Thoracic aorta (tissue), 2 donors: ENCODE measurements at regions not wholly inside any gene's neighbourhood (a gene's known extent, or its start where the extent isn't known, plus 50 kb on each side); places are given as distances from the start of the nearest gene placed in this dataset.

ENCODE experiments used
- ATAC-seq: fragments of 150-250 bp; one replicate; pipeline ENCODE4 v1.8.0; 2017; ENCODE audit warnings: low read depth; ENCODE audit not compliant: insufficient number of reproducible peaks, low FRiP score
- DNase-seq: peaks from one replicate; pipeline ENCODE4 v3.0.0-alpha.2; 2020; ENCODE audit warnings: low spot score
- H3K27ac ChIP-seq, 2 donors: fragments of 200-600 bp; sonication (generic); 1 replicate in 1 of 2; 2 replicates in 1 of 2; pipeline ENCODE4 v1.5.1; 2016; ENCODE audit warnings: mild to moderate bottlenecking in 2 of 2, moderate library complexity in 2 of 2
- H3K27me3 ChIP-seq: fragments of 200-600 bp; sonication (generic); replicated peaks from 2 replicates; pipeline ENCODE4 v1.6.0; 2016; ENCODE audit warnings: mild to moderate bottlenecking; ENCODE audit not compliant: insufficient read depth
- H3K36me3 ChIP-seq: fragments of 200-600 bp; sonication (generic); one replicate; pipeline ENCODE4 v1.5.1; 2016
- H3K4me1 ChIP-seq, 2 donors: fragments of 200-600 bp; sonication (generic); 1 replicate in 1 of 2; 2 replicates in 1 of 2; pipeline versions ENCODE4 v1.5.1 to v1.6.0; 2016; ENCODE audit warnings: low read depth in 2 of 2, mild to moderate bottlenecking in 1 of 2; ENCODE audit not compliant: control insufficient read depth in 1 of 2
- H3K4me3 ChIP-seq: fragments of 200-600 bp; sonication (generic); 2 replicates; pipeline ENCODE4 v1.5.1; 2016; ENCODE audit warnings: mild to moderate bottlenecking
- H3K9me3 ChIP-seq: fragments of 200-600 bp; sonication (generic); 2 replicates; pipeline ENCODE4 v1.5.1; 2016
- TF ChIP-seq, protein P1 (sequence below): fragments of 200-600 bp; sonication (generic); IDR thresholded peaks from one replicate; pipeline ENCODE4 v1.5.1; 2019; ENCODE audit warnings: antibody characterized with exemption

DNA sequence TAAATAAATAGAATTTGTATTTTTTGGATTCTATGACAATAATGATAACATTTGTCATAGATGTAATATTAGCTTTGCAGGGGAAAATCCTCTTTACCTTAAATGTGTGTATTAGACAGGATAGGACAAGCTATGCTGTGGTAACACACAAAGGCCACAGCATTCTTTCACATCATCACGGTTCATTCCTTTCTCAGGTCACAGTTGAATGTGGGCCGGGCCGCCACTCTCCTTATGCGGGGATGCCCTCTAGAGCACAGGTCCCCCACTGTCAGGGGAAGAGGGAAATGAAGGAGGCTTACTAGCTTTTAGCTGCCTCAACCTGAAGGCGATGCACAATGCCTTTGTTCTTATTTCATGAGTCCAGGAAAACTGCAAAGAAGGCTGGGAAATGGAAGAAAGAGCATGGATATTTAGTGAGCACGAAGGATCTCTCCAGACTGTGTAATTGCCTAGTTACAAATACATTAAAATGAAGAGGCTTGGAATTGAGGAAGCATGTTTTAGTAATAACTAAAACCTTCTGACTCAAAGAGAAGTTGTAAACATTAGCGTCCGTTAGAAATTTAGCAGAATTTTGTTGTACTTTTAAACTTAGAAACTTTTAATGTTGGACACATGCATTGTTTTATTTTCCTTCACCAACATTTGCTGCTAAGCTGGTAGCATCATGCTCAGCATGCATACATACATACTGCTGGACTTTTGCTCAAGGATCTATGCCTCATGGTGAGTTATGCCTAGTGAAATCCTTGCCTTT, 248.9 kb upstream of the FOXQ1 start:
- H3K4me3 ChIP-seq: no peak overlapping the region
- H3K27ac ChIP-seq: no peak overlapping the region
- no peaks in the 10 kb centered on the region for H3K27me3 ChIP-seq
- TF ChIP-seq, protein P1, sequence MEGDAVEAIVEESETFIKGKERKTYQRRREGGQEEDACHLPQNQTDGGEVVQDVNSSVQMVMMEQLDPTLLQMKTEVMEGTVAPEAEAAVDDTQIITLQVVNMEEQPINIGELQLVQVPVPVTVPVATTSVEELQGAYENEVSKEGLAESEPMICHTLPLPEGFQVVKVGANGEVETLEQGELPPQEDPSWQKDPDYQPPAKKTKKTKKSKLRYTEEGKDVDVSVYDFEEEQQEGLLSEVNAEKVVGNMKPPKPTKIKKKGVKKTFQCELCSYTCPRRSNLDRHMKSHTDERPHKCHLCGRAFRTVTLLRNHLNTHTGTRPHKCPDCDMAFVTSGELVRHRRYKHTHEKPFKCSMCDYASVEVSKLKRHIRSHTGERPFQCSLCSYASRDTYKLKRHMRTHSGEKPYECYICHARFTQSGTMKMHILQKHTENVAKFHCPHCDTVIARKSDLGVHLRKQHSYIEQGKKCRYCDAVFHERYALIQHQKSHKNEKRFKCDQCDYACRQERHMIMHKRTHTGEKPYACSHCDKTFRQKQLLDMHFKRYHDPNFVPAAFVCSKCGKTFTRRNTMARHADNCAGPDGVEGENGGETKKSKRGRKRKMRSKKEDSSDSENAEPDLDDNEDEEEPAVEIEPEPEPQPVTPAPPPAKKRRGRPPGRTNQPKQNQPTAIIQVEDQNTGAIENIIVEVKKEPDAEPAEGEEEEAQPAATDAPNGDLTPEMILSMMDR: no peak
- ATAC-seq: no peak
- H3K36me3 ChIP-seq: no peaks in the 10 kb centered on the region
- no peak for DNase-seq
- no peaks in the 10 kb centered on the region for H3K9me3 ChIP-seq
- no peaks in the 10 kb centered on the region for H3K4me1 ChIP-seq

DNA sequence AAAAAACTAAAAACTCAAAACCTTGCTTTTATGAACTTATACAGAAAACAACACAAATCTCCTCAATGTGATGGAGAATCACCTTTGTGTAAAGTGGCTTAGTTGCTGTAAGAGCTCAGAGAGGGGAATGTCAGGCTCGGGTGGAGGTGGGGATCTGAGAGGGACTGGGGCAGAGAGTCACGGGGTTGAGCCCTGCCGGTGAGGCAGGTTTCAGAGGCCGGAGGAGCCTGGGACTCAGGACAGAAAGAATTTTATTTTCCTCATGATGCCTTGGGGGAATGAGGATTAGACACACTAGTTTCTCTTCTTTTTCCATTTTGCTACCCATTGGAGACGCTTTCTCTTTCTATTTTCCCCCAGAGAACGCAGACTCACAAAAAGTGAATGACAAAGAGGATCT, 252.3 kb upstream of the FOXQ1 start:
- Histone ChIP-seq H3K36me3 (no peaks in the 10 kb centered on the region), H3K9me3 (no peaks in the 10 kb centered on the region), H3K4me1 (no peaks in the 10 kb centered on the region), H3K27ac (no peak overlapping the region), H3K4me3 (no peak overlapping the region), H3K27me3 (no peaks in the 10 kb centered on the region)
- DNase-seq: no peak
- TF ChIP-seq, protein P1: no peak
- no peak for ATAC-seq

DNA sequence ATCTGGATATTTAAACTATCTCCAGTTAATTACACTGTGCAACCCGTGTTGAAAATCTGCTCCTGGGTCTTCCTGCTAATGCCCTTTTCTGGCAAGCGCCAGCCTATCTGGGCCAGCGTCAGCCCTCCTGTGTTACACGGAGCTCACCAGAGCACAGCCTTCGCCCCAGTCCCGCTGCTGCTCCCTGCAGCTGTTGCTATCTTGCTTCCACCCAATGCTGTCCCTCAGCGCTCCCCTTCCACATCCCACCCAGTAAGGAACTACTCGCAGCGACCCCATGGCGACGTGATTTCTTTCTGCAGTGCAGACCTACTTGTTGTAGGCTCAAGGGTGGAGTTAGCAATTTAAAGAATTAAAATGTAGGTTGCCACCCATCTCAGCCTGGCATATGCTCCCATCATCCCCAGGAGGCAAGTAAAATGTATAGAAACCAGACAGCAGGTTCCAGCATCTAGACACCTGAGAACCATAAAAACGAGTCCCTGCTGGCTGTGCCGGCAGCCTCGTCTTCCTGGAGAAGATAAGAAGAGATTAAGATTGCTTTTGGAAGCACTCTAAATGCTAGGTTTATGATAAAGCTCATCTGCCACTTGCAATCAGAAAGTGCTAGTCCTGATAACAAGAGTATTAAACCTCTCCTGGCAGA, 254.3 kb upstream of the FOXQ1 start:
- Histone ChIP-seq H3K27ac (no peak overlapping the region), H3K36me3 (no peaks in the 10 kb centered on the region), H3K9me3 (no peaks in the 10 kb centered on the region), H3K4me1 (no peaks in the 10 kb centered on the region), H3K4me3 (no peak overlapping the region), H3K27me3 (no peaks in the 10 kb centered on the region)
- TF ChIP-seq, protein P1: no peak
- DNase-seq (no peak), ATAC-seq (no peak)

DNA sequence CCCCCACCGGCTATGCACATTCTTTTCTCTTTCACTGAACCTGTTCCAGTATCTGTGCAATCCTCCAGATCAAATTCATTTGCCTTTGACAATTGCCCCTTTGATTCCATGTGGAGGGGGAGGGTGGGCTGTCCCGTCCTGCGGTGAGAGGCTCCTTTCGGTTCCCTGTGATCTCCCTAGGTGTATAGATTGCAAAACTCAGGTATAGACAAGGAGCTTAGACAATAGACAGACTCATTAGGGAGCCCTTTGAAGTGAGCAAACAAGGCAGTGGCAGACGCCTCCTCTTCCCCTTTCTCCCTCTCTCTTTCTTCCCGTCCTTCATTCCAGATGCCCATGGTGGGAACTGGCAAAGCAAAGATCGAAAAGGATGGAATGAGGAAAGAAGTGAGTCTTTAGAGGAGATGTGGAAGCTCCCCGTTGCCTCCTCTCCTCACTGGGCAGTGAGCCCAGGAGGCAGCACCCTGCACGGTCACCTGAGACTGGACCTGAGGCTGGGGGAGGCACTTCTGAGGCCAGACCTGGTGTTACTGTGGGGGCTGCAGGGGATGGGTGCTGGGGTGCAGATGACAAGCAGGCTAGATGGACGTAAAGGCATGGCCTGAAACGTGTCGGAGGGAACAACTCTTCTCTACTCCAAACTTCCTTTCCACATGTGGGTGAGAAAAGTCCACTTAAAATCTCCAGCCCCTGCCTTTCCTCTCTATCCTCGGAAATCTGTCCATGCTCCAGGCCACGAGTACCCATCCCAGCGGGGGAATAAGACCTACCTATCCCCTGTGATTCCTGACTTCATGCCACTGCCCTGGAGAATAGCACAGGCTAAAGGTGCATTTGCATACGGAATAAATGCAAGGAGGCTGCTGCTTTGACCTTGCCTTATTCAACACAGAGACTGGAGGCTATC, 256.6 kb upstream of the FOXQ1 start:
- DNase-seq (no peak), ATAC-seq (no peak)
- no peaks in the 10 kb centered on the region for H3K36me3 ChIP-seq
- TF ChIP-seq, protein P1: no peak
- no peak overlapping the region for H3K27ac ChIP-seq
- no peak overlapping the region for H3K4me3 ChIP-seq
- H3K27me3 ChIP-seq: no peaks in the 10 kb centered on the region
- H3K4me1 ChIP-seq: no peaks in the 10 kb centered on the region
- H3K9me3 ChIP-seq: no peaks in the 10 kb centered on the region

DNA sequence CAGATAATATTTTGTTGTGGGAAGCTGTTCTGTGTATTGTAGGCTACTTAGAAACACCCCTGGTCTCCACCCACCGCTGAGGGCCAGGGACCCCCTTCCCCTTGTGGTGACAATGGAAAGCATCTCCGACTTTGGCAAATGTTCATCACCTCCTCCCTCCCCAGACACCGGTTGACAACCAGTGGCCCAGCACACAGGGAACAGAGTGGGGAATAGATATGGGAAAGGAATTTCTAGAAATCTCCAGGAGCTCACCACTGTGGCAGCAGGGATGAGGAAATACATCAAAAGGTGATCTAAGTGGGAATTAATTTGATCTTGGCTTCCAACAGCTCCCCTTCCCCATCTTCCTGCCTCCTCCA, 257.3 kb upstream of the FOXQ1 start:
- H3K36me3 ChIP-seq: no peaks in the 10 kb centered on the region
- no peak overlapping the region for H3K4me3 ChIP-seq
- TF ChIP-seq, protein P1: no peak
- no peak overlapping the region for H3K27ac ChIP-seq
- no peaks in the 10 kb centered on the region for H3K9me3 ChIP-seq
- no peaks in the 10 kb centered on the region for H3K27me3 ChIP-seq
- ATAC-seq (no peak), DNase-seq (no peak)
- no peaks in the 10 kb centered on the region for H3K4me1 ChIP-seq
